SK-N-SH (cell line): ENCODE measurements at regions not wholly inside any gene's neighbourhood (a gene's known extent, or its start where the extent isn't known, plus 50 kb on each side); places are given as distances from the start of the nearest gene placed in this dataset.

Experiments used
- CTCF ChIP-seq: fragments of 200-600 bp; sonication (generic); IDR thresholded peaks from 2 replicates; pipeline ENCODE4 v1.6.1; 2017; ENCODE audit warnings: antibody characterized with exemption, mild to moderate bottlenecking, moderate library complexity
- EP300 ChIP-seq, 2 experiments: IDR thresholded peaks; 2 replicates each; pipeline versions ENCODE4 v1.4.0 to v1.6.1; 2012; ENCODE audit warnings: borderline replicate concordance in 1 of 2, low read depth in 1 of 2, low read length in 1 of 2
- MAX ChIP-seq: IDR thresholded peaks from 2 replicates; pipeline ENCODE4 v1.4.0; 2012; ENCODE audit warnings: low read depth
- RAD21 ChIP-seq: IDR thresholded peaks from 2 replicates; pipeline ENCODE4 v1.6.1; 2012; ENCODE audit warnings: mild to moderate bottlenecking, low read length

GRCh38 chr2:163419000-163419830, 316.6 kb downstream of the FIGN start:
- TF ChIP-seq MAX (no peak), RAD21 (no peak), EP300 (IDR thresholded peaks at IDR 0.05; ENCODE audit: borderline replicate concordance in 1 of 2, low read depth in 1 of 2, low read length in 1 of 2) (no peak), CTCF (no peak)
